ENCODE measurements at regions not wholly inside any gene's neighbourhood (a gene's known extent, or its start where the extent isn't known, plus 50 kb on each side); places are given as distances from the start of the nearest gene placed in this dataset.
"Not testable (repeated sequence)": the region's sequence is repeated elsewhere in the genome, so short reads cannot be mapped to it uniquely, and the experiment has no call there.

DNA sequence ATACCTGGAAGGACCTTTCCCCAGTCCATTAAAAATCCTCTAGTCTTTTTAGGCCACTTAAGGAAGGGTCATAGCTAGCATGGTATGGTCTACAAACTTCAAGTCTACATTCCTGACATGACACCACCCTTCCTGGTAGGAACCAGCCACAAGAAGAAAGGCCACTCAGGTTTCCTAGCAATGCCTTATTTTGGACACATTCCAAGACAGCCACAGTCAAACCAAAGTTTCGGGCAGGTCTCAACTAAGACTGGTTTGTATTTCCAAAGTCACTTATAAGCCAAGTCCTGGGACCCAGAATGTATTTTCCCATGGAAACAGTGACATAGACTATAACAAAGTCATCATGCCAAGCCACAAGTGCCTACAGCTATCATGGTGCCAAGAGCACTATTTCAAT is 50.6 kb upstream of the SLC44A3 start:
- Histone ChIP-seq H3K4me1 (ENCODE audit: control insufficient read depth, insufficient read depth, low read length) (peaks cover 32% of the 10 kb centered on the region), H3K36me3 (ENCODE audit: control insufficient read depth, insufficient read depth, low read length) (no peaks in the 10 kb centered on the region), H3K27me3 (ENCODE audit: control insufficient read depth, insufficient read depth, low read length) (no peaks in the 10 kb centered on the region), H3K4me3 (ENCODE audit: low read length) (no peak overlapping the region), H3K9ac (ENCODE audit: low read length) (no peak overlapping the region), H3K9me3 (ENCODE audit: control insufficient read depth, low read length) (no peaks in the 10 kb centered on the region)

GRCh38 chr1:94768036-94768435 is 52.1 kb upstream of the SLC44A3 start:
- no peaks in the 10 kb centered on the region for H3K36me3 ChIP-seq (ENCODE audit: control insufficient read depth, insufficient read depth, low read length)
- H3K27me3 ChIP-seq (ENCODE audit: control insufficient read depth, insufficient read depth, low read length): no peaks in the 10 kb centered on the region
- no peaks in the 10 kb centered on the region for H3K9me3 ChIP-seq (ENCODE audit: control insufficient read depth, low read length)
- no peak overlapping the region for H3K9ac ChIP-seq (ENCODE audit: low read length)
- H3K4me3 ChIP-seq (ENCODE audit: low read length): no peak overlapping the region
- H3K4me1 ChIP-seq (ENCODE audit: control insufficient read depth, insufficient read depth, low read length): peaks cover 17% of the 10 kb centered on the region

DNA sequence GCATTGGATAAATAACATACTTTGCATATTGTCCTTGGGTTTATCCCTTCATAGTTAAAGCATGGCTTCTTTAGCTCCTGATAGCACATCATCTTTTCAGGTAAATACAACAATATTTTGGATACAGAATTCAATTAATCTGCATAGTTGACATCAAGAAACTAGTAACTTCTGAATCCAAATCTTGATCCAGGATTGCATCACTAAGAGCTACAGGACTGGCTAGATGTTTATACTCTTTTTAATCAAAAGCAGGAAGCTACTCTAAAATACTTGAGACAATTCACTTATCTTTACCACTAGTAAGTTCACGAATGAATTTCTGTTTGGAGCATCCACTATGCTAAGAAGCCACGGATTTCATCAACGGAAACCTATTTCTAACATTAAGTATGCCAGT is 54.2 kb upstream of the SLC44A3 start:
- Histone ChIP-seq H3K9me3 (ENCODE audit: control insufficient read depth, low read length) (no peaks in the 10 kb centered on the region), H3K36me3 (ENCODE audit: control insufficient read depth, insufficient read depth, low read length) (no peaks in the 10 kb centered on the region), H3K9ac (ENCODE audit: low read length) (no peak overlapping the region), H3K4me1 (ENCODE audit: control insufficient read depth, insufficient read depth, low read length) (peaks cover 15% of the 10 kb centered on the region), H3K27me3 (ENCODE audit: control insufficient read depth, insufficient read depth, low read length) (no peaks in the 10 kb centered on the region), H3K4me3 (ENCODE audit: low read length) (no peak overlapping the region)

GRCh38 chr1:94759188-94759587 is 61.0 kb upstream of the SLC44A3 start:
- Histone ChIP-seq H3K4me1 (ENCODE audit: control insufficient read depth, insufficient read depth, low read length) (no peaks in the 10 kb centered on the region), H3K27me3 (ENCODE audit: control insufficient read depth, insufficient read depth, low read length) (no peaks in the 10 kb centered on the region), H3K36me3 (ENCODE audit: control insufficient read depth, insufficient read depth, low read length) (no peaks in the 10 kb centered on the region), H3K9me3 (ENCODE audit: control insufficient read depth, low read length) (no peaks in the 10 kb centered on the region), H3K4me3 (ENCODE audit: low read length) (no peak overlapping the region), H3K9ac (ENCODE audit: low read length) (no peak overlapping the region)

DNA sequence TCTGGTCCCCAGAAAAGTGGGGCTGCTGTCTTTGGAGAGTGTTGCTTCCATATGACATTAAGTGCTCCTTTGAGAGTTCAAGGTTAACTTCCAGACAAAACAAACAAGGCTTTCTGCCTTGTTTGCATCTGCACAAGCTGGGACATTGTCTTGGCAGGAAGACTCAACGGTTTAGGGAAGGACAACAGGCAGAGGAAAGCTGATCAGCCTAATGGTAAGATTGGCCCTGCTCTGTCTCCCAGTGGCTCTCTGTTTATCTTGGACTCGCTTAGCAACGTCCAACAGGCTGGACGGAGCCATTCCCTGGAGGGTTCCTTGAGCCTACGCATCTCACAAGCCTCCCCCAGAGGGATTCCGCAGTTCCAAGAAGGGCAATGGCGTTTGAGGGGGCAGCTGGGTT is 62.2 kb upstream of the SLC44A3 start:
- peaks cover 4% of the 10 kb centered on the region for H3K4me1 ChIP-seq (ENCODE audit: control insufficient read depth, insufficient read depth, low read length)
- no peaks in the 10 kb centered on the region for H3K36me3 ChIP-seq (ENCODE audit: control insufficient read depth, insufficient read depth, low read length)
- no peak overlapping the region for H3K4me3 ChIP-seq (ENCODE audit: low read length)
- H3K9ac ChIP-seq (ENCODE audit: low read length): no peak overlapping the region
- H3K9me3 ChIP-seq (ENCODE audit: control insufficient read depth, low read length): no peaks in the 10 kb centered on the region
- no peaks in the 10 kb centered on the region for H3K27me3 ChIP-seq (ENCODE audit: control insufficient read depth, insufficient read depth, low read length)

DNA sequence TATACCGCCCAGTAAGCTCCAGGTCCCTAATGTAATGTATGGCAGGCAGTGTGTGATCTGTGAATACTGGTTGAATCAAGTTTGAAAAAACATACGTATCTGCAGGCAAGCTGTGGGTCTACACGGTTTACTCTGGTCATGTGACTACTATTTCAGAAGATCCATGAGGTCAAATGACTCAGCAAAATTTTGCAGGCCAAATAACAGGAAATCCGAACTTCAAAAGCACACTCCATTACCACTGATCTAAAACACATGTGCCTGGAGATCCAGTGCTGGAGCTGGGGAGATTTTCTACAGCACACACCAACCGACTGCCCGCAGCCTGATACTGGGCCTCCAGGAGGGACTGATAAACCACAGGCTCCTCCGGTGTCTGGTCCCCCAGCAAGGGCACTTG is 64.5 kb upstream of the SLC44A3 start:
- Histone ChIP-seq H3K9ac (ENCODE audit: low read length) (no peak overlapping the region), H3K36me3 (ENCODE audit: control insufficient read depth, insufficient read depth, low read length) (no peaks in the 10 kb centered on the region), H3K27me3 (ENCODE audit: control insufficient read depth, insufficient read depth, low read length) (no peaks in the 10 kb centered on the region), H3K9me3 (ENCODE audit: control insufficient read depth, low read length) (no peaks in the 10 kb centered on the region), H3K4me1 (ENCODE audit: control insufficient read depth, insufficient read depth, low read length) (peaks cover 4% of the 10 kb centered on the region), H3K4me3 (ENCODE audit: low read length) (no peak overlapping the region)

- H3K4me1 ChIP-seq (ENCODE audit: control insufficient read depth, insufficient read depth, low read length); H3K9ac ChIP-seq (ENCODE audit: low read length); H3K9me3 ChIP-seq (ENCODE audit: control insufficient read depth, low read length); H3K27me3 ChIP-seq (ENCODE audit: control insufficient read depth, insufficient read depth, low read length); H3K36me3 ChIP-seq (ENCODE audit: control insufficient read depth, insufficient read depth, low read length); H3K4me3 ChIP-seq (ENCODE audit: low read length): not testable (repeated sequence)
Measured at GRCh38 chr1:94755016-94755415, 65.1 kb upstream of the SLC44A3 start.

GRCh38 chr1:94754570-94754969 is 65.6 kb upstream of the SLC44A3 start:
- H3K4me1 ChIP-seq (ENCODE audit: control insufficient read depth, insufficient read depth, low read length): peaks cover 4% of the 10 kb centered on the region
- H3K9ac ChIP-seq (ENCODE audit: low read length): no peak overlapping the region
- no peak overlapping the region for H3K4me3 ChIP-seq (ENCODE audit: low read length)
- no peaks in the 10 kb centered on the region for H3K27me3 ChIP-seq (ENCODE audit: control insufficient read depth, insufficient read depth, low read length)
- H3K36me3 ChIP-seq (ENCODE audit: control insufficient read depth, insufficient read depth, low read length): no peaks in the 10 kb centered on the region
- no peaks in the 10 kb centered on the region for H3K9me3 ChIP-seq (ENCODE audit: control insufficient read depth, low read length)

DNA sequence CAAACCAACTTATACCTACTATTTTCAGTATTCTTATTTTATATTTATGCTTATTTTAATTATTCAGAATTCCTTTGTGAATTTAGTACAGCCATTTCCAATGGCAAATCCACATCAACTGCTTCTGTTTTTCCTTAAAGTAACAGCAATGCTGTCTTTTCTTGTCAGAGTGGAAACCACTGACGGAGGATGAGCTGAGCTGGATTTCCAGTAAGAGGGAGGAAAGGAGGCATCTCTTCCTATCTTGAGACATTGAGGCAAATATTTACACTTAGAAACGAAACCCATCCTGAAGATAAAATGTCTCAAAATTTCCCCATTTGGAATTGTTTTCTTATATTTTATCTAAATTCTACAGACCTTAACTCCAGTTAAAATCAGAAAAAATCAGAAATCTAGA is 66.1 kb upstream of the SLC44A3 start:
- Histone ChIP-seq H3K4me1 (ENCODE audit: control insufficient read depth, insufficient read depth, low read length) (peaks cover 4% of the 10 kb centered on the region), H3K36me3 (ENCODE audit: control insufficient read depth, insufficient read depth, low read length) (no peaks in the 10 kb centered on the region), H3K9ac (ENCODE audit: low read length) (no peak overlapping the region)

DNA sequence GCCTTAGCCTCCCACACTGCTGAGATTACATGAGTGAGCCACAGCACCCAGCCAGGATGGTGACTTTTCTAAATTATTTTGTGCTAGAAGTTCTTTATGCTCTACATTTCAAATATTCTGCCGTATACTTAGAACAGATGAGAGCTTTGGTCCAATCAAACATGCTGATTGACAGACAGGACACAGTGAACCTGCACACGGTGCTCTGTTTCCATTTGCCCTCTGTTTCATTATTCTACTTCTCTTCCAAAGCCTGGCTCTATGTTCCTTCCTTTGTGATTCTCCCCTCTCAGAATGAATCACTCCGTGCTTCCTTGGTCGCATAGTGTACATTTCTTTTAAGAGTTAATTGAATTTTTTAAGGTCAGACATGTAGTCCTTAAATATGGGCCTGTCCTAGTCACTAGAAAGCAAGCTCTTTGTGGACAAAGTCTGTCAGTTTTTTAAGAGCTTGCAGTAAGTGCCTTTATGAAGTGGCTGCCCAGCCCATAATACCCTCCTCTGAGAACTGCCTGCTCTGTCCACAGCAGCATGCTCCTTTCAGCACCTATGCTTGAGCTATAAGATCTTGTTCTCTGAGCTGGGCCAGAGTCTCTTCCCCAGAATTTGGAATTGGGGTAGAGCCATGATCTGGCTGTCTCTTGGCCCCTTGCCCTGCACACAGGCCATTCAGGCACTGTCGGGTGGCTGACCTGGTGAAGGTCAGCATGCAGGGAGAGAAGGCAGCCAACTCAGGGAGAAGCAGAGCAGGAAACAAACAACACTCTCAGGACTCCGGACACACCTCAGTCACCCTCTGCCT is 66.8 kb upstream of the SLC44A3 start:
- Histone ChIP-seq H3K27me3 (ENCODE audit: control insufficient read depth, insufficient read depth, low read length) (no peaks in the 10 kb centered on the region), H3K9me3 (ENCODE audit: control insufficient read depth, low read length) (no peaks in the 10 kb centered on the region), H3K36me3 (ENCODE audit: control insufficient read depth, insufficient read depth, low read length) (no peaks in the 10 kb centered on the region), H3K4me1 (ENCODE audit: control insufficient read depth, insufficient read depth, low read length) (peaks cover 4% of the 10 kb centered on the region), H3K9ac (ENCODE audit: low read length) (no peak overlapping the region), H3K4me3 (ENCODE audit: low read length) (no peak overlapping the region)

More for the DNA sequence above, 66.1 kb upstream of the SLC44A3 start:
- no peaks in the 10 kb centered on the region for H3K9me3 ChIP-seq (ENCODE audit: control insufficient read depth, low read length)
- H3K27me3 ChIP-seq (ENCODE audit: control insufficient read depth, insufficient read depth, low read length): no peaks in the 10 kb centered on the region
- no peak overlapping the region for H3K4me3 ChIP-seq (ENCODE audit: low read length)

DNA sequence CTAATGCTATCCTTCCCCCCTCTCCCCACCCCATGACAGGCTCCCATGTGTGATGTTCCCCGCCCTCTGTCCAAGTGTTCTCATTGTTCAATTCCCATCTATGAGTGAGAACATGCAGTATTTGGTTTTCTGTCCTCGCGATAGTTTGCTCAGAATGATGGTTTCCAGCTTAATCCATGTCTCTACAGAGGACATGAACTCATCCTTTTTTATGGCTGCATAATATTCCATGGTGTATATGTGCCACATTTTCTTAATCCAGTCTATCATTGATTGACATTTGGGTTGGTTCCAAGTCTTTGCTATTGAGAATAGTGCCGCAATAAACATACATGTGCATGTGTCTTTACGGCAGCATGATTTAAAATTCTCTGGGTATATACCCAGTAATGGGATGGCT is 68.7 kb upstream of the SLC44A3 start:
- not testable (repeated sequence) for H3K9ac ChIP-seq (ENCODE audit: low read length); H3K27me3 ChIP-seq (ENCODE audit: control insufficient read depth, insufficient read depth, low read length); H3K4me1 ChIP-seq (ENCODE audit: control insufficient read depth, insufficient read depth, low read length); H3K36me3 ChIP-seq (ENCODE audit: control insufficient read depth, insufficient read depth, low read length); H3K9me3 ChIP-seq (ENCODE audit: control insufficient read depth, low read length); H3K4me3 ChIP-seq (ENCODE audit: low read length)

- Histone ChIP-seq H3K36me3 (ENCODE audit: control insufficient read depth, insufficient read depth, low read length) (no peaks in the 10 kb centered on the region), H3K9ac (ENCODE audit: low read length) (no peak overlapping the region), H3K9me3 (ENCODE audit: control insufficient read depth, low read length) (no peaks in the 10 kb centered on the region), H3K4me1 (ENCODE audit: control insufficient read depth, insufficient read depth, low read length) (no peaks in the 10 kb centered on the region), H3K4me3 (ENCODE audit: low read length) (no peak overlapping the region), H3K27me3 (ENCODE audit: control insufficient read depth, insufficient read depth, low read length) (no peaks in the 10 kb centered on the region)
Measured at GRCh38 chr1:94746635-94747525, 73.3 kb upstream of the SLC44A3 start.

Data from mucosa of stomach (tissue), 1 donor.